Sigmoid colon (tissue), 6 donors: ENCODE measurements at regions not wholly inside any gene's neighbourhood (a gene's known extent, or its start where the extent isn't known, plus 50 kb on each side); places are given as distances from the start of the nearest gene placed in this dataset.

Experiments
- DNase-seq: peaks from one replicate; pipeline ENCODE4 v3.0.0-alpha.2; 2019
- H3K27ac ChIP-seq, 4 donors: fragments of 200-600 bp; sonication (generic); one replicate each; pipeline ENCODE4 v1.5.1; 2016 to 2019; ENCODE audit warnings: mild to moderate bottlenecking in 1 of 4
- H3K27me3 ChIP-seq, 3 donors: fragments of 200-600 bp; sonication (generic); one replicate each; pipeline ENCODE4 v1.5.1; 2019; ENCODE audit warnings: mild to moderate bottlenecking in 1 of 3
- H3K36me3 ChIP-seq, 4 donors: fragments of 200-600 bp; sonication (generic); one replicate each; pipeline ENCODE4 v1.5.1; 2016 to 2019
- H3K4me1 ChIP-seq, 4 donors: fragments of 200-600 bp; sonication (generic); one replicate each; pipeline ENCODE4 v1.5.1; 2017 to 2019
- H3K4me3 ChIP-seq, 4 donors: fragments of 200-600 bp; sonication (generic); one replicate each; pipeline ENCODE4 v1.5.1; 2017 to 2019; ENCODE audit warnings: mild to moderate bottlenecking in 2 of 4, moderate library complexity in 1 of 4
- H3K9me3 ChIP-seq, 4 donors: fragments of 200-600 bp in 3 of 4; sonication (generic) in 3 of 4; one replicate each; pipeline versions ENCODE4 v1.5.1 to v1.6.1; 2013 to 2019
- CTCF ChIP-seq, 4 experiments: fragments of 450-650 bp in 3 of 4; fragments of 200-600 bp in 1 of 4; IDR thresholded peaks; one replicate each; pipeline ENCODE4 v1.5.1; 2016 to 2019; ENCODE audit warnings: antibody characterized with exemption in 4 of 4, mild to moderate bottlenecking in 3 of 4, moderate library complexity in 2 of 4
- EP300 ChIP-seq, 4 donors: sonication (generic); formaldehyde crosslinking; IDR thresholded peaks; one replicate each; pipeline ENCODE4 v1.6.1; 2017; ENCODE audit warnings: antibody characterized with exemption in 4 of 4
- POLR2A ChIP-seq, 2 donors: fragments of 450-650 bp; IDR thresholded peaks; one replicate each; pipeline ENCODE4 v1.6.1; 2016; ENCODE audit warnings: antibody characterized with exemption in 2 of 2, mild to moderate bottlenecking in 2 of 2, moderate library complexity in 2 of 2
- POLR2AphosphoS5 ChIP-seq, 4 donors: sonication (generic); formaldehyde crosslinking; IDR thresholded peaks; one replicate each; pipeline ENCODE4 v1.6.1; 2017; ENCODE audit warnings: antibody characterized with exemption in 4 of 4
- WGBS, 2 donors: extraction: QIAGEN DNeasy Blood & Tissue Kit; methylation state at CpG; one replicate each; pipeline ENCODE4 v1.1.7; 2013; 5-methylcytosine and 5-hydroxymethylcytosine counted together
- intact Hi-C: fragments of 100-400 bp; cut with DNase I; formaldehyde crosslinking; loops from one replicate; pipeline ENCODE4 v1.15.1; 2023
- donor health status: healthy with polysubstance abuse.
- donor health status: healthy.

GRCh38 chr11:95655536-95655935 is 134.0 kb downstream of the FAM76B start:
- TF ChIP-seq POLR2A (IDR thresholded peaks at IDR 0.05) = no peak
- H3K4me1 ChIP-seq = no peaks in the 10 kb centered on the region
- H3K9me3 ChIP-seq = no peaks in the 10 kb centered on the region
- WGBS, 2 donors = 44 to 47% methylated on average over 1 of the region's 1 CpG
- no peaks in the 10 kb centered on the region for H3K36me3 ChIP-seq
- no peaks in the 10 kb centered on the region for H3K27me3 ChIP-seq
- DNase-seq = no peak
- H3K4me3 ChIP-seq = no peak overlapping the region
- H3K27ac ChIP-seq = no peak overlapping the region
- intact Hi-C loops = no loop called here

GRCh38 chr11:95653680-95654079 is 135.9 kb downstream of the FAM76B start:
- Histone ChIP-seq H3K27me3 (no peaks in the 10 kb centered on the region), H3K4me1 (peaks cover 0 to 2% (median under 1%) of the 10 kb centered on the region in 4 donors), H3K36me3 (no peaks in the 10 kb centered on the region), H3K27ac (no peak overlapping the region), H3K9me3 (no peaks in the 10 kb centered on the region), H3K4me3 (no peak overlapping the region)
- 82 to 100% methylated on average over 1 of the region's 1 CpG for WGBS, 2 donors
- no peak for DNase-seq
- intact Hi-C loops = no loop called here
- no peak for TF ChIP-seq POLR2A (IDR thresholded peaks at IDR 0.05)
- no peak for TF ChIP-seq CTCF (IDR thresholded peaks at IDR 0.05)
- TF ChIP-seq EP300 (IDR thresholded peaks at IDR 0.05) = no peak

- no peak for TF ChIP-seq EP300 (IDR thresholded peaks at IDR 0.05)
- WGBS, 2 donors = 90 to 95% methylated on average over 5 of the region's 5 CpGs
Observed at GRCh38 chr11:95653099-95653498, 136.5 kb downstream of the FAM76B start.

GRCh38 chr11:95652002-95652472 is 137.5 kb downstream of the FAM76B start:
- no peak overlapping the region for H3K4me3 ChIP-seq
- peaks cover 0 to 19% (median 14%) of the 10 kb centered on the region in 4 donors for H3K4me1 ChIP-seq
- no peaks in the 10 kb centered on the region for H3K36me3 ChIP-seq
- no peak for DNase-seq
- TF ChIP-seq EP300 (IDR thresholded peaks at IDR 0.05) (no peak), CTCF (IDR thresholded peaks at IDR 0.05) (no peak), POLR2A (IDR thresholded peaks at IDR 0.05) (no peak), POLR2AphosphoS5 (IDR thresholded peaks at IDR 0.05) (no peak)
- WGBS, 2 donors = 63 to 65% methylated on average over 3 of the region's 3 CpGs
- no peaks in the 10 kb centered on the region for H3K9me3 ChIP-seq
- no peaks in the 10 kb centered on the region for H3K27me3 ChIP-seq
- no peak overlapping the region for H3K27ac ChIP-seq
- intact Hi-C loops = no loop called here

More at GRCh38 chr11:95653099-95653498, 136.5 kb downstream of the FAM76B start:
- Histone ChIP-seq H3K4me1 (peaks cover 0 to 8% (median 5%) of the 10 kb centered on the region in 4 donors), H3K27ac (no peak overlapping the region), H3K36me3 (no peaks in the 10 kb centered on the region), H3K4me3 (no peak overlapping the region), H3K27me3 (no peaks in the 10 kb centered on the region), H3K9me3 (no peaks in the 10 kb centered on the region)
- intact Hi-C loops = no loop called here
- DNase-seq = no peak

GRCh38 chr11:95650276-95650675 is 139.3 kb downstream of the FAM76B start:
- no peaks in the 10 kb centered on the region for H3K36me3 ChIP-seq
- TF ChIP-seq CTCF (IDR thresholded peaks at IDR 0.05) (no peak), POLR2A (IDR thresholded peaks at IDR 0.05) (no peak)
- no peak overlapping the region for H3K4me3 ChIP-seq
- intact Hi-C loops = no loop called here
- H3K27me3 ChIP-seq = no peaks in the 10 kb centered on the region
- H3K27ac ChIP-seq = no peak overlapping the region
- 33 to 53% methylated on average over 1 of the region's 1 CpG for WGBS, 2 donors
- no peaks in the 10 kb centered on the region for H3K9me3 ChIP-seq
- no peak for DNase-seq
- H3K4me1 ChIP-seq = peaks cover 0 to 26% (median 19%) of the 10 kb centered on the region in 4 donors

GRCh38 chr11:95647871-95648270 is 141.7 kb downstream of the FAM76B start:
- 72 to 74% methylated on average over 2 of the region's 2 CpGs for WGBS, 2 donors
- H3K4me3 ChIP-seq = peak overlapping the region in 1 of 4 donors; percentile 14
- TF ChIP-seq CTCF (IDR thresholded peaks at IDR 0.05) (no peak), EP300 (IDR thresholded peaks at IDR 0.05) (peak in 1 of 4 donors; percentile 1)
- H3K9me3 ChIP-seq = no peaks in the 10 kb centered on the region
- intact Hi-C loops = loop anchor here (2.0 to 10.0 kb wide), 5 partner anchors 57 to 583 kb away; partner anchors contain the start of gene SRSF8
- H3K36me3 ChIP-seq = no peaks in the 10 kb centered on the region
- no peaks in the 10 kb centered on the region for H3K27me3 ChIP-seq
- peaks cover 0 to 26% (median 19%) of the 10 kb centered on the region in 4 donors for H3K4me1 ChIP-seq
- no peak for DNase-seq
- H3K27ac ChIP-seq = peak overlapping the region; percentile 76 to 83 (median 80)
